UCSD-AML1 (cell line): ENCODE measurements at regions not wholly inside any gene's neighbourhood (a gene's known extent, or its start where the extent isn't known, plus 50 kb on each side); places are given as distances from the start of the nearest gene placed in this dataset.
"Not testable (repeated sequence)": the region's sequence is repeated elsewhere in the genome, so short reads cannot be mapped to it uniquely, and the experiment has no call there.

ENCODE experiments used
- DNase-seq: peaks from one replicate; lab custom pipeline; 2025; ENCODE audit not compliant: unreplicated experiment; lab: John Stamatoyannopoulos, UW

DNA sequence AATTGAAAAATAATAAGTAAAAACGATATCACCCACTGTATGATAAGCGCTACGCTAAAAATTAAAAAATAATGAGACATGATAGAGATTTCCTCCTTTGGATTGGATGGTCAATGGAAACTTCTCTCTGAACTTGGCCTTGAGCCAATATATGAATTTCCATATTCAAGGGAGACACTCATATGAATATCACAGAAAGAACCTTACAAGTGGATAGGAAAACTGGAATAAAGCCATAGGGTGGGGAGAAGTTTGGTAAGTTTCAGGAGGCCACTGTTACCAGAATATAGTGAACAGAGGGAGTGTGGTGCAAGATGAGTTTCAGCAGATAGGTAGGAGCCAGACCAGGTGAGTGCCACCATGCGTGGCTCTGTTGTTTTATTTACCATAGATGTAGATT lies 147.2 kb downstream of the SEM1 start:
- no peak for DNase-seq

DNA sequence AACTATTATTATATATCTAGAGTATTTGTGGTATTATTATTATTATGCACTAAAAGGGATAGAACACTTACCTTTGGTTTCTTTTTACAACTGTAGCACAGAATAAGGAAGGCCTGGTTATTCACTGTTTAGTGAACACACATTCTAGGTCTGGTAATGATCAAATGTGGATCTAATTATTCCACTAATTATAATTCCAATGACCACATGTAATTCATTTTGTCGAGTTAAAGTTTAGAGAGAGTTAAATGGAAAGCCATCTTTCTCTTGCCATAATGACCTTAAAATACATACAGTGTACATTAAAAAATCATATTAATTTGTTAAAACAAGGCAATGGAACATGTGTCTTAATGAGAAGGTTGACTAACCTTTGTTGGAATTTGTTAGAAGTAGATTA lies 147.8 kb downstream of the SEM1 start:
- no peak for DNase-seq

DNA sequence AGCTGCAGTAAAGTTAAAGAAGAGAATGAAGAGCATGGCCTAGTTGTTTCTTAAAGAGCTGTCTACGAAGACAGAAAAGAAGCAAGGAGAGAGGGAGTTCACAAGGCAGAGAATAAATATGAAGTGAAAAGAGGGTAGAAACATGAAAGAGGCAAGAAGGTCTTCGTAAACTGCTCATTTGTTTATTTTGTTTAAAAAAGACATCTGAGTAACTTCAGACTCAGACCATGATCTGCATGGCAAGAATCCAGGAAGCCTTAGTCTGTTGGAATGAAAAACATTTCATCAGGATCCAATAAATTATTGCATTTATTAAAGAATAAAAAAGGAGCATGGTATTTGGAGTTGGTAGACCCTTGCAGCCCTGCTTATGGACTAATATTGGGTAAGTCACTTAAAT lies 151.1 kb downstream of the SEM1 start:
- DNase-seq = no peak

DNA sequence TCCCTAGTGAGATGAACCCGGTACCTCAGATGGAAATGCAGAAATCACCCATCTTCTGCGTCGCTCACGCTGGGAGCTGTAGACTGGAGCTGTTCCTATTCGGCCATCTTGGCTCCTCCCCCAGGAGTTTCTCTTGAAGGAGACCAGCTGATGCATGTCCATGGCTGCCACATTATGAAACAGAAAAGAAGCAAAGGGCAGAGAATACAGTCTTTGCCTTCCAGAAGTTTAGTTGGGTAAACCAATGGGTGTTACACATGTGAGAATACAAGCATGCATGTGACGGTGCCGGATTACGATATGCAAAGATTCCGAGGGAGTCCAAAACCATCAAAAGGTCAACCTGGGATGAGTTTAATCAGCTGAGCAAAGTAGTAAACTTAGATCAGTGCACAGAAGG lies 151.6 kb downstream of the SEM1 start:
- no peak for DNase-seq

DNA sequence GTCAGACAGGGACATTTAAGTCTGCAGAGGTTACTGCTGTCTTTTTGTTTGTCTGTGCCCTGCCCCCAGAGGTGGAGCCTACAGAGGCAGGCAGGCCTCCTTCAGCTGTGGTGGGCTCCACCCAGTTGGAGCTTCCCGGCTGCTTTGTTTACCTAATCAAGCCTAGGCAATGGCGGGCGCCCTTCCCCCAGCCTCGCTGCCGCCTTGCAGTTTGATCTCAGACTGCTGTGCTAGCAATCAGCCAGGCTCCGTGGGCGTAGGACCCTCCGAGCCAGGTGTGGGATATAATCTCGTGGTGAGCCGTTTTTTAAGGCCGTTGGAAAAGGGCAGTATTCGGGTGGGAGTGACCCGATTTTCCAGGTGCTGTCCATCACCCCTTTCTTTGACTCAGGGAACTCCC lies 152.0 kb downstream of the SEM1 start:
- DNase-seq = not testable (repeated sequence)

DNA sequence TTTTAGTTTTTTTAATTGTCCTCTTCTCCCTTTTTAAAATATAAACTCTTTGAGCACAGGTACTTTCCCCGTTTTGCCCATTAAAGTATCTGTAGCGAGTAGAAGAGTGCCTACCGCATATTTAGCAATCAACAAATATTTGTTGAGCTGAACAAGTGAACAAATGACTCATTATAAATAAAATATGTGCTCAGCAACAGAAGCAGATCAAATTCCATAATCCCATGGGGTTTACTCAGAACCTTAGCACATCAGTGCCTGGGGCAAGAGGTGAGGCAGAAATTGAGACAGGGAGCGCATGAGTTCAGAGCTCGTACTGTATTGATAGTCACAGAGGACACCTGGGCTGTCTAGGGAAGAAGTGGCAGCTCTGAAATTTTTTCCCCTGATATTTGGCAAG lies 161.0 kb downstream of the SEM1 start:
- no peak for DNase-seq

DNA sequence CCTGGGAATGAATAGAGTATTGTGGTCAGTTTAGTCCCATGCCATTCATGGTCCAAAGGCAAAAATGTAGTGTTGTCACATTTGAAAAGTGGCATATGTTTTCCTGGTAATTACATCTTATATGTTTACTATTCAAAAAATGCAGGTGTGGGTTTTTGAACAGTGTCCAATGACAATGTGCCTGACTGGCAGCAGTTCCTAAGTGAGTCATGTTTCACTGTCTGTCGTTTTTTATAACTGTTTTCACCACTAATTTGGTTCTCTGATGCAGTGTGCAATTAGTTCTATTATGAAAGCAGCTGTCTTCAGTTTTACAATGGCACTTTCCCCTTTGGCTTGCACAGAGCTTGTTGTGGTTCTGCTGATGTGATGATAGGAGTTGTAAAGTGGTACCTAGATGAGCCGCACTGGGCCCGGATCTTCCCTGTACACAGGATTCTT lies 162.3 kb downstream of the SEM1 start:
- no peak for DNase-seq

DNA sequence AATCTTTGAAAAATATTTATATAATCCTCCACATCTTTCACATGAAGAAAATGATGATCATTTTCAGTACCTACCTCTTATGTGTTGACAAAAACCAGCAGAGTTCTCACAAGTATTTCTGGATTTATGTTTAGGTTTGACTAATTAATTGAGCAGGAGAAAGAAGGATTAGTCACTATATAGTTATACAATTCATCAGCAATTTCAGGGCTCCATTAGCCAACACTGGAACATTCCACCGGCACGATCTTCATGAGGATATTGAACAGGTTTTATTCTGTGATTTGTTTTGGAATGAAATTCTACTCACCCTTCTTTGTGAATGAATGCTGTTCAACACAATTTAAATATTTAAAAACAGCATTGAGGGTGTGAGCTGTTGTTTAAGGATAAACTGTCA lies 163.2 kb downstream of the SEM1 start:
- DNase-seq = no peak

DNA sequence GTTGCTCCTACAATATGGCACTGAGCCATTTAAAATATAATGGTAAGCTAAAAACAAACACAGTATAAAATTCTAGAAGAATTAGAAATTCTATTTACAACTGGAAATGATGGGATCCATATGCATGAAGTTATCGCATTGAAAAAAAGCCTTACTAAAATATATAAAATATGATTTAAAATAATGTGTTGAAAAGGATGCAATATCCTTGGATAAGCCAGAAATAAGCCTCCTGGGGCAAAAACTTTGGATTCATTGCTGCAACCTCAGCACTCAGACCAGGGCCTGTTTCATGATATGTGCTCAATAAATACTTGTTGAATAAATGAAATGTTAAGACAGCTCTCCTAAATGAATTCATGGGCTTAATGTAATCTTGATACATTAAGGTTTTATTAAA lies 170.2 kb downstream of the SEM1 start:
- DNase-seq = no peak

DNA sequence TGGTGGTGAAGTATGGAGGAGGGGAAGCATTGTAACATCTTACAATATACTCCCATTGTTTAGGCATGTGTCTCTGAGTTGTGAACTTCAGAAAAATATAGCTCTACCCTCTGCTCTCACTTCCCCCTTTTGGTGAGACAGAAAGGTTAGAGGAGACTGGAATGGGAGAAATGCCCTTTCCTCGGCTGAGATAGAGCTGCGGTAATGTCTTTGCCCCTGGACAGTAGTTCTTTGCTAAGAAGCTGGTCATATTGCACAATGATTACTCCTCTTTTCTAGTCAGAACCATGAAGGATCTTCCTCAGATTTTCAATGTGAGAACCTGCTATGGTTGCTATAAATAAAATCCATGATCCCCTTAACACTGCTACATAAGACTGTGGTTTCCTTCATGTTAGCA lies 171.0 kb downstream of the SEM1 start:
- peak; percentile 5 for DNase-seq

DNA sequence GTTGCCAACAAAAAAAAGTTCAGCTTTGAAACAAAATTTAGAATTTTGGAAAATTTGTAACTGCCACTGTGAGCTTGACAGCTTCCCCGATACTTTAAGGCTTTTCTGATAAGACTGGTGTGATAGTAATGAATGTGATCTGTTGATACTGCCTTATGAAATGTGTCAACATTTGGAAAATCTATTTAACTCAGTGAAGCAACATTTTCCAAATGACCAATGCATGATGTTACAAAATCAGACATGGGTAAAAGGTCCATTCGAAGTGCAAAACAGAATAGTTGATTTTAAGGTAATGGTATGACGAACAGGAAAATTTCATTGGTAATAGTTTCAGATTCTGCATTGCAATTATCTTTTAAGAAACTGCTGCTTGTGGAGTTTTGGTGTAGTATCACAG lies 175.4 kb downstream of the SEM1 start:
- DNase-seq = no peak

DNA sequence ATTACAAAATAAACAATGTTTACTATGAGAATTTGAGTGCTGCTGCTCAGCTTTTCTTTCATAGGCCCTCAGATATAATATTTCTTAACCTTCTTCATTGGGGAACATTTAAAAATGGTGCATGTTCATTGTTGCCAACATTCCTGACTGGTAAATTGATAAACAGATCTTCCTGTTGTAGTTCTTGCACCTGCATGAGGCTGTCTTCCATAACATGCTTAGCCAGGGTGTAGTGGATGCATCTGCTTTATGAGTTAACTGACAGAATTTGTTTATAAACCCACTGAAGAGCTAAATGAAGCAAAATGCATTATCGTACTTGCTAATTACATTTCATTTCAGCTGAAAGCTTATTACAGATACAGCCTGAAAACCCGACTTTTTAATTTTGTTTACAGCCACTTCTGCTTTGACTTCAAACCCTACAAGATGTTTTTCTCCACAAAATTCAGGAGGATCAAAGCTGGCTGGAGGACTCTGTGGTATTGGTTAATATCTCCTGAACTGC lies 177.2 kb downstream of the SEM1 start:
- no peak for DNase-seq

DNA sequence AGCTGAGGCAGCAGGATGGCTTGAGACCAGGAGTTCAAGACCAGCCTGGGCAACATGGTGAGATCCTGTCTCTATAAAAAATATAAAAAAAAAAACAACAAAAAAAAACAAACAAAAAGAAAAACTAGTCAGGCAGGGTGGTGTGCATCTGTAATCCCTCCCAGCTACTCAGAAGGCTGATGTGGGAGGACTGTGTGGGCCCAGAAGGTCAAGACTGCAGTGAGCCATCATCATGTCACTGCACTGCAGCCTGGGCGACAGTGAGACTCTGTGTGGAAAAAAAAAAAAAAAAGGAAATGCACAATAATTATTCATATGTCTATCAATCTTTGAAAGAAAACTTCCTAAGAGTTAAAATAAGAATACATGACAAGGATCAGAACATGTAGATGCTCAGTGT lies 178.3 kb downstream of the SEM1 start:
- no peak for DNase-seq

DNA sequence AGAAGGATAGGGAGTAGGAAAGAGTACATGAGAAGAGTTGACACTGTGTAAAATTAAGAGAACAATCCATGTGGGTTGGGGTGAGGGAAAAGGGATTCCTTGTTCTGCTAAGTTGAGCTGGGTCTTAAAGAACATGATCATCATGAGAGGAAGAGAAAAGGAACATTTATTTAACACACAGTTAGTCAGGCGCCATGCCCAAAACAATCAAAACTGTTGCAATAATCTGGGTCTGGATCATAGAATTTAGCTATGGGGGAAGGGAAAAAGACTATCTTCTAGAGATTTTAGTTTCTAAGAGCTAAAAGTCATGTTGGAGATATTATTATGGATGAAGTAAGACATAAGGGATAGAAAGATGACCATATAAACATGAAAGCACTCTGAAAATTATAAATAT lies 178.9 kb downstream of the SEM1 start:
- DNase-seq = no peak

DNA sequence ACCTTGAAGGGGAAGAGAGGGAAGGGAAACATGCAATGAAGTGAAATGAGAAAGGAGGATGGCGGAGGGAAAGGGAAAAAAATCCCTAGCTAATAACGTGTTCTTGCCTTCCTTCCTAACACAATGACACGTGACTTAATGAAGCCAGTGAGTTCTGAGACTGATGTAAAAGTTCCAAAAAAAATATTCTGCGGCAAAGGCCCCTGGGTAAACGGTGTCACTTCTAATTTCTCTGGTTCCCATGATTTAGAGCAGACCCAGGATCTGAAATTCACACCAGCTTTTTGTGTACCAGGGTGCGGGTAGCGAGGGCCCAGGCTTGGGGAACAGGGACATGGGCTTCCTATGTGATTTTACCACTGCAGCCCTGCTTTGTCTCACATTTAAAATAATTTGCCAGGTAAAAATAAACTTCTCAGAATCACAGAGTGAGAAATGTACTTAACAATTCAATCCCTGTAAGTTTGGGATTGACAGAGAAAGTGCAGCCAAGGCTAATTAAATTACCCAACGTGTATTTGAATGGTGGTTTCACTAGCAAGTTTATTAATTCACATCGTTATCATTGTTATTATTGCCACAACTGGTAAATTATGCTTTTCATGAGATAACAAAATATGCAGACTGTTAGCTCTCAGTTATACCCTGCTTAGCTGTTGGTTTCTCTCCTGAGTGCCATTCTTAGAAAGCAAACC lies 182.4 kb downstream of the SEM1 start:
- DNase-seq = no peak

DNA sequence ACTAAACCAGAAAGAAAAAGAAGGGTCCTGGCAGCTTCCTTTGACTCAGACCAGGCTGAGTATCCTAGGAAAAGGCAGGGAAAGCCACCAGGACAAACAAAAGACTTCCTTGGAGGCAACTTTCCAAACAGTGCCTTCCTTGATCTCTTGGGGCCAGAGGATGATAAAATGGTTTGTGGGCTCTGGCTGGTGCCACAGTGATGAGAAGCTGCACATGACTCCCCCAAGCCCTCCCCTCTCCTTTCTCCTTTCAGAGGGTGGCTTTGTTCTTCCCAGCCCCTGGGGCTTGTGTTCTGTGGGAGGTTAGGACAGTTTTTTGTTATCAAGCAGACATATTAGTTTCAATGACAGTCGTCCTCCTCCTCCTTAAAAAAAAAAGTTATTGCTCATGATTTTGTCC lies 183.2 kb downstream of the SEM1 start:
- DNase-seq = no peak

DNA sequence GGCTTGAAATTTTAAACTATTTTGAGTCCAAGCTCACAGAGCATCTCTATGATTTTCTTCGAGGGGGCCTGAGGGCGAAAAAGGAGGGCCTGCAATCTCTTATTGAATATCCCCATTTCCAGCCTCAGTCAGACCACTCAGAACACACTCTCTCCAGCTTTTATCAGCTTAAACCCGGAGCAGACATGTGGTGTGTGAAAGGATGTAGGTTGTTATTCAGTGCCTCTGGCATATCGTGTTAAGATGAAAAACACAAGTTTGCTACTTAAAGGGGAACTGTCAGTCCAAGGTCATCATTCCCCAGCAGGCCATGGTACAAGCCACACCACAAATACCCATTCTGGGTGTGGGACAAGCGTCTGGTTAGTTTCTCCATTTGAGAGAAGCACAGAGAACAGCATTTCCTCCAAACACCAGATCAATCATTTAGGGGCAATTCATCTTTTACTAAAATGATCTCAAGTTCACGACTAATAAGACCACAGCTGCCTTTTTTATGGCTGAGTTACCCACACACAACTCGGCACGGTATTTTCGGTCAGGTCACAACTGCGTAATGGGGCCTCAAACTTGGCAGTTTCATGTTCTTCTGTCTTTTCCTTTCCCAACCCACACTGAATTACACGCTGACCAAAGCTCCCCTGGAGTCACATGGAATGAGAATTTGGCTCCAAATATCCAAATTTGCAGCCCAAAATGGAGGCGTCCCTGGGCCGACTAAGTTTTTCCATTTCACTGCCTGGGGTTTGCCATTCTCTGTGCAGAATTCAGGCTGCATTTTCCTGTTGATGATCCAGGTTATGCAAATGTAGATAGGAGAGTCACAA lies 188.4 kb downstream of the SEM1 start:
- DNase-seq = peak; percentile 3

DNA sequence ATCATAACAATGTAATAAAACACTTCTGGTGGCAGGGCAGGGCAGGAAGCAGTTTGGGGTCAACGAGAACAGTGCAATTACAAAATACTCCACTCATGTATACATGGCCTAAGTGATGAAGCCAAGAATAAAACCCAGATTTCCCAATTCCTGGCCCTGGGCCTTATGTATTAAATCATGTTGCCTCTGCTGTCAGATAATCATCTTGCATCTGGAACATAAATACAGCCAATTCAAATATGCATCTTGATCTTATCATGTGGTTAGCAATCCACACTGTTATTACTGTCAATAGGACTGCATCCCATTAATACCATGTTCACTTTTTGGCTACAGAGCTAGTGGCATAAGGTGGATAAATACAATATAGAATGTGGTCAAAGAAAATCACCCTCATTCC lies 186.5 kb upstream of the SLC25A13 start:
- DNase-seq = no peak

DNA sequence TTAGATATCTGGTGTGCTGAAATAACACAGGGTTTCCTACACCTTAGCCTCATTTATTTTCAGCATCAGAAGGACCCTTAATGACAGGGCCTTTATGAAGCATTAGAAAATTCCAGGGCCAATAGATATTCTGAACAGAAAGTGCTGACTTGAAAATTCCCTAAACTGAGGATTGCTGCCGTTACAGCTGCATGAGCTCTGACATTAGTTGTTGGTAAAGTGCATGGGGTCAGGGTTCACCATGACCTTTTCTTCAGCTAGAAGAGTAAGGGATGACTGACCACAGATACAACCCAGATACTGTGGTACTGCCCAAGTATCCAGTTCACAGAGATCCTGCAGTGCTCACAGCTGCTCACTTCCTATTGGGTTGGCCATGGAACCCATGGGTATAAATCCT lies 181.7 kb upstream of the SLC25A13 start:
- no peak for DNase-seq

DNA sequence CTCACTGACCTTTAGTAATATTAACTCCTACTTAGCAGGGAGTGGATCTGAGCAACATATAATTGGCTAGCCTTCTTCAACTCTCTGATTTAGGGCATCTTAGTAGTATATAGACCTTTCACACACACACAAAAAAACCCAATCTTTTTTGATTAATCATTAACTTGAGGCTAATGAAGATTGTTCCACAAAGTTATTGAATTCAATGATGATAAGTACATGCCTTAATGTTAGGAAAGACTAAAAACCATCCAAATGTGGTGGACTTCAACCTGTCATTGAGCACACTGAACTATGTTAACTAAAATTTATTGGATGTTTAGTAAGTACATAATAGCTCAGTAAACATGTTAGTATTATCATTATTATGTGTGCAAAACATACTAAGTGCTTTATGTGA lies 179.4 kb upstream of the SLC25A13 start:
- DNase-seq = no peak

DNA sequence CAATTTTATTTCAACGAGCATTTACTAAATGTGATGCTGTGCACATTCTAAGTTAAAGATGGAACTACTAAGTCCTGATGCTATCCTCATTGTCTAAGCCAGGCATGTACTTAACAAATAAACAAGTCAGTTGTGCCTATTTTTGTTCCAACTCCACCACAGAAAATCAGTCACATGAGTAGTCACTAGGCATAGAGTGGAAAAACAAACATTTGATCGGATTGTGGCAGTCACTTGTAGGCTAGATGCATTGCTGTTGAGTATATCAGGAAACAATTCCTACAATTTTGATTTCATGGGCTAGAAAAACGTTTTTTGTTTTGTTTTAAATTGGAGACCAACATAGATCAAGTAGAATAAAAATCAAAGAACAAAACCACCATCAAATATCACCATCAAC lies 177.6 kb upstream of the SLC25A13 start:
- no peak for DNase-seq

DNA sequence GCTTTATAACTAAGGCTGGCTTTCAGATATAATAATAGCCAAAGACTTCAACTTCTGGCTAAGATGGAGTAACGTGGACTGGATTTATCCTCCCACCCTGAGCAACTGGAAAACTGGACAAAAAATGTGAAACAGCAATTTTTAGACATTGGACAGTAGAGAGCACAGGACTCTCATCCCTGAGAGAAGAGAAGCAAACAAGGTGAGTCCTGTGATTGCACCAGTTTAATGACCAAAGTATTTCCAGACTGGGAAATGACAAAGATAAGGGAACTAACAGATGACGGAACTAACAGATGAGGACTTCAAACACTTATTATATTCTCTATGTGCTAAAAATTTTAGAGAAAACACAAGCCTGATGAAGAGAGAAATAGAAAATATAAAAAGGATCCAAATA lies 175.7 kb upstream of the SLC25A13 start:
- no peak for DNase-seq
